ENCODE measurements at regions not wholly inside any gene's neighbourhood (a gene's known extent, or its start where the extent isn't known, plus 50 kb on each side); places are given as distances from the start of the nearest gene placed in this dataset.

- DNase-seq = no peak
Observed at GRCh38 chr16:62585041-62585545, 548.9 kb upstream of the CDH8 start.

GRCh38 chr16:62583414-62583813, 547.2 kb upstream of the CDH8 start:
- no peak for DNase-seq

GRCh38 chr16:62573466-62573865, 537.2 kb upstream of the CDH8 start:
- no peak for DNase-seq

- DNase-seq = no peak
Observed at GRCh38 chr16:62568926-62569325, 532.7 kb upstream of the CDH8 start.

- no peak for DNase-seq
Observed at GRCh38 chr16:62565706-62566105, 529.5 kb upstream of the CDH8 start.

GRCh38 chr16:62564291-62564690, 528.1 kb upstream of the CDH8 start:
- no peak for DNase-seq

GRCh38 chr16:62562121-62562520, 525.9 kb upstream of the CDH8 start:
- DNase-seq = no peak

GRCh38 chr16:62549875-62550274, 513.6 kb upstream of the CDH8 start:
- no peak for DNase-seq

GRCh38 chr16:62548095-62548494, 511.9 kb upstream of the CDH8 start:
- DNase-seq = no peak

- no peak for DNase-seq
Observed at GRCh38 chr16:62546701-62547100, 510.5 kb upstream of the CDH8 start.

- no peak for DNase-seq
Observed at GRCh38 chr16:62545039-62545438, 508.8 kb upstream of the CDH8 start.

GRCh38 chr16:62543516-62543915, 507.3 kb upstream of the CDH8 start:
- DNase-seq = no peak

- DNase-seq = no peak
Observed at GRCh38 chr16:62539657-62540056, 503.4 kb upstream of the CDH8 start.

GRCh38 chr16:62530426-62530825, 494.2 kb upstream of the CDH8 start:
- no peak for DNase-seq

GRCh38 chr16:62516001-62516400, 479.8 kb upstream of the CDH8 start:
- no peak for DNase-seq

- no peak for DNase-seq
Observed at GRCh38 chr16:62503073-62503472, 466.8 kb upstream of the CDH8 start.

GRCh38 chr16:62478903-62479458, 442.7 kb upstream of the CDH8 start:
- no peak for DNase-seq

GRCh38 chr16:62477796-62478195, 441.6 kb upstream of the CDH8 start:
- DNase-seq = no peak

GRCh38 chr16:62475573-62475972, 439.3 kb upstream of the CDH8 start:
- no peak for DNase-seq

GRCh38 chr16:62462971-62463370, 426.7 kb upstream of the CDH8 start:
- DNase-seq = no peak

GRCh38 chr16:62450291-62450690, 414.1 kb upstream of the CDH8 start:
- DNase-seq = no peak

- peak; percentile 37 for DNase-seq
Observed at GRCh38 chr16:62445909-62446308, 409.7 kb upstream of the CDH8 start.

GRCh38 chr16:62424206-62424605, 388.0 kb upstream of the CDH8 start:
- no peak for DNase-seq

GRCh38 chr16:62408760-62409159, 372.5 kb upstream of the CDH8 start:
- no peak for DNase-seq

- DNase-seq = no peak
Observed at GRCh38 chr16:62406387-62406786, 370.1 kb upstream of the CDH8 start.
